ENCODE measurements at regions not wholly inside any gene's neighbourhood (a gene's known extent, or its start where the extent isn't known, plus 50 kb on each side); places are given as distances from the start of the nearest gene placed in this dataset.
"Not testable (repeated sequence)": the region's sequence is repeated elsewhere in the genome, so short reads cannot be mapped to it uniquely, and the experiment has no call there.

DNA sequence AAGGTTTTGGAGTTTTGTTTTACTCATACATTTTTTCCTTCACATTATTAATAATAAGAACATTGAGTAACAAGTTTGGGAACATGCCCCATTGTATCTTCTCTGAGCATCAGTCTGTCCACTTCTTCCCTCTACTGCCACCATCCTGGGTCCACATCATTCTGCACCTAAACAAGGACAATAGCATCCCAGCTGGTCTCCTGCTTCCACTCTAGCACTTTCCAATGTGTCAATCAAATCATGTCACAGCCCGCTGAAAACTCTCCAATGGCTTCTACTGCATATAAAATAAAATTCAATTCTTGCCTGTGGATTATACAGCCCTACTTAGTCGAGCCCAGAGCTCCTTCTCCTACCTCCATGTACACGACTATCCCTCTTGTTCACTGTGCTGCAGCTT is 66.8 kb upstream of the RBPJ start:
- H3K4me3 ChIP-seq (ENCODE audit: low read depth, low read length): no peak overlapping the region
- H3K9me3 ChIP-seq (ENCODE audit: control insufficient read depth, insufficient read depth, low read length): no peaks in the 10 kb centered on the region
- no peaks in the 10 kb centered on the region for H3K27me3 ChIP-seq (ENCODE audit: control insufficient read depth, insufficient read depth, low read length)
- H3K4me1 ChIP-seq (ENCODE audit: control insufficient read depth, insufficient read depth, low read length): no peaks in the 10 kb centered on the region
- H3K36me3 ChIP-seq (ENCODE audit: control insufficient read depth, insufficient read depth, low read length): no peaks in the 10 kb centered on the region
- no peak overlapping the region for H3K9ac ChIP-seq (ENCODE audit: low read depth, low read length)

GRCh38 chr4:26255989-26256388 is 64.8 kb upstream of the RBPJ start:
- Histone ChIP-seq H3K9ac (ENCODE audit: low read depth, low read length) (no peak overlapping the region), H3K36me3 (ENCODE audit: control insufficient read depth, insufficient read depth, low read length) (no peaks in the 10 kb centered on the region), H3K4me3 (ENCODE audit: low read depth, low read length) (no peak overlapping the region), H3K9me3 (ENCODE audit: control insufficient read depth, insufficient read depth, low read length) (no peaks in the 10 kb centered on the region), H3K27me3 (ENCODE audit: control insufficient read depth, insufficient read depth, low read length) (no peaks in the 10 kb centered on the region), H3K4me1 (ENCODE audit: control insufficient read depth, insufficient read depth, low read length) (no peaks in the 10 kb centered on the region)

DNA sequence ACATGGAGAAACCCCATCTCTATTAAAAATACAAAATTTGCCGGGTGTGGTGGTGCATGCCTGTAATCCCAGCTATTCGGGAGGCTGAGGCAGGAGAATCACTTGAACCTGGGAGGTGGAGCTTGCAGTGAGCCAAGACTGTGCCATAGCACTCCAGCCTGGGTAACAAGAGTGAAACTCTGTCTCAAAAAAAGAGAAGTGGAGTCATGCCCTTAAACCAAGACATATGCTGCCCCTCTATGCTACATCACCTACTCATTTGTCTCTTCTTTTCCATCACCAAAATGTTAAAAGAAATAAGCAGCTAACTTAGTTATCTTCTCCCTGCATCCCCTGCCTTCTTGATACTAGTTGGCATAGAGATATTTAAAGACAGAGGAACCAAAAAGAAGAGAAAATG is 63.4 kb upstream of the RBPJ start:
- H3K27me3 ChIP-seq (ENCODE audit: control insufficient read depth, insufficient read depth, low read length); H3K4me3 ChIP-seq (ENCODE audit: low read depth, low read length); H3K9ac ChIP-seq (ENCODE audit: low read depth, low read length); H3K4me1 ChIP-seq (ENCODE audit: control insufficient read depth, insufficient read depth, low read length); H3K36me3 ChIP-seq (ENCODE audit: control insufficient read depth, insufficient read depth, low read length); H3K9me3 ChIP-seq (ENCODE audit: control insufficient read depth, insufficient read depth, low read length): not testable (repeated sequence)

DNA sequence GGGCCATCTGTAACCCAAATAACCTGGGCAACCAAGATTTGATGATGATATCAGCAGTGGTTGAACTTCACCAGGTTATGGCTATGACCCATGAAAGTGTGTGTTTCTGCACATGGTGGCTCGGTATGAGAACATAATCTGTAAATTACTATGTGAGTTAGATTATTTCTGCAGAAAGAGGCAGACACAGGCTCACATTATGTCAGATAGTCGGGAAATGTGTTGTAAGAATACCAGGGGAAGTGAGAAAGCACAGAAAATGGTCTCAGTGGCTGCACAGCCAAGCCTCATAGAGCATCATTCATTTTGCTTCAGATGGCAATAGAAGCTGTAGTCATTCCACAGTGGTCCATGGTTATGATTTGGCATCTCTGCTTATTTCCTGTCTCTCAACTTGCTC is 63.0 kb upstream of the RBPJ start:
- no peaks in the 10 kb centered on the region for H3K9me3 ChIP-seq (ENCODE audit: control insufficient read depth, insufficient read depth, low read length)
- H3K9ac ChIP-seq (ENCODE audit: low read depth, low read length): no peak overlapping the region
- no peaks in the 10 kb centered on the region for H3K36me3 ChIP-seq (ENCODE audit: control insufficient read depth, insufficient read depth, low read length)
- H3K4me1 ChIP-seq (ENCODE audit: control insufficient read depth, insufficient read depth, low read length): no peaks in the 10 kb centered on the region
- H3K27me3 ChIP-seq (ENCODE audit: control insufficient read depth, insufficient read depth, low read length): no peaks in the 10 kb centered on the region
- H3K4me3 ChIP-seq (ENCODE audit: low read depth, low read length): no peak overlapping the region

DNA sequence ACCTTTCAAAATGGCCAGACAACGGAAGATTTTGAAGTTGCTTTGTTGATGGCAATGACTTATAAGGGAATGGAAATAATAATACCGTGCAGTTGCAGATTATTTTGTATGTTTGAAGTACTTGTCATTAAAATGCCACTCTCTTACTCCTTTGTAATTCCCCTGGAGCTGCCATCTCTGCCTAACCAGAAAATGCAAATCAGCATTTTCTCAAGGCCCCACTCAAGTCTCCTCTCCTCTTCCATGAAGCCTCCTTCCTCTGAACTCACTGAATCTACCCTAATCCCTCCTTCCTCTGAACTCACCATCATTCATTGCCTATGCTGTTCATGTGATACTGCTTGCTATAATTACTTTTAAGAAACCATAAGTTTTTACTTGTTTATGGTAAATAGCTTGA is 60.2 kb upstream of the RBPJ start:
- Histone ChIP-seq H3K9me3 (ENCODE audit: control insufficient read depth, insufficient read depth, low read length) (no peaks in the 10 kb centered on the region), H3K36me3 (ENCODE audit: control insufficient read depth, insufficient read depth, low read length) (no peaks in the 10 kb centered on the region), H3K9ac (ENCODE audit: low read depth, low read length) (no peak overlapping the region), H3K4me3 (ENCODE audit: low read depth, low read length) (no peak overlapping the region), H3K4me1 (ENCODE audit: control insufficient read depth, insufficient read depth, low read length) (no peaks in the 10 kb centered on the region), H3K27me3 (ENCODE audit: control insufficient read depth, insufficient read depth, low read length) (no peaks in the 10 kb centered on the region)

DNA sequence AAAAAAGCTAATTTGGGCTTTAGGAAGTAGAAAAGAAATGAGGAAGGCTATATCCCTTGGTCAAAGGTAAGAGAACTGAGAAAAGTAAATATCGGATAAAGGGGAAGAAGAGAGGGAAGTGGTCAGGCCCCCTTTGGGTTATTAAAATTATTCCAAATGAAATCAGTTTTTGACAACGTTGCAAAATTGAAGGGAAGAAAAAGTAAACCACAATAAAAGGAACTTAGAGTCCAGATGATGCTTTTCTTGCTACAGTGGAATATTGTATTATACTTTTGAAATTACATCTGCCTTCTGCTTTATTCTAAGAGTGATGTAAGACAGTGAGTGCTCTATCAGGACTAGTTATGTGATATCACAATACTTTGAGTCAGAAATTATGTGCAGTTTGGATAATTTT is 59.4 kb upstream of the RBPJ start:
- Histone ChIP-seq H3K4me3 (ENCODE audit: low read depth, low read length) (no peak overlapping the region), H3K9ac (ENCODE audit: low read depth, low read length) (no peak overlapping the region), H3K27me3 (ENCODE audit: control insufficient read depth, insufficient read depth, low read length) (no peaks in the 10 kb centered on the region), H3K9me3 (ENCODE audit: control insufficient read depth, insufficient read depth, low read length) (no peaks in the 10 kb centered on the region), H3K4me1 (ENCODE audit: control insufficient read depth, insufficient read depth, low read length) (no peaks in the 10 kb centered on the region), H3K36me3 (ENCODE audit: control insufficient read depth, insufficient read depth, low read length) (no peaks in the 10 kb centered on the region)

- Histone ChIP-seq H3K36me3 (ENCODE audit: control insufficient read depth, insufficient read depth, low read length) (no peaks in the 10 kb centered on the region), H3K9ac (ENCODE audit: low read depth, low read length) (no peak overlapping the region), H3K27me3 (ENCODE audit: control insufficient read depth, insufficient read depth, low read length) (no peaks in the 10 kb centered on the region), H3K4me1 (ENCODE audit: control insufficient read depth, insufficient read depth, low read length) (peaks cover 3% of the 10 kb centered on the region), H3K9me3 (ENCODE audit: control insufficient read depth, insufficient read depth, low read length) (no peaks in the 10 kb centered on the region), H3K4me3 (ENCODE audit: low read depth, low read length) (no peak overlapping the region)
Measured at GRCh38 chr4:26263165-26263564, 57.6 kb upstream of the RBPJ start.

- Histone ChIP-seq H3K4me1 (ENCODE audit: control insufficient read depth, insufficient read depth, low read length) (peaks cover 4% of the 10 kb centered on the region), H3K9ac (ENCODE audit: low read depth, low read length) (no peak overlapping the region), H3K27me3 (ENCODE audit: control insufficient read depth, insufficient read depth, low read length) (no peaks in the 10 kb centered on the region), H3K9me3 (ENCODE audit: control insufficient read depth, insufficient read depth, low read length) (no peaks in the 10 kb centered on the region), H3K36me3 (ENCODE audit: control insufficient read depth, insufficient read depth, low read length) (no peaks in the 10 kb centered on the region), H3K4me3 (ENCODE audit: low read depth, low read length) (no peak overlapping the region)
Measured at GRCh38 chr4:26264109-26264508, 56.7 kb upstream of the RBPJ start.

DNA sequence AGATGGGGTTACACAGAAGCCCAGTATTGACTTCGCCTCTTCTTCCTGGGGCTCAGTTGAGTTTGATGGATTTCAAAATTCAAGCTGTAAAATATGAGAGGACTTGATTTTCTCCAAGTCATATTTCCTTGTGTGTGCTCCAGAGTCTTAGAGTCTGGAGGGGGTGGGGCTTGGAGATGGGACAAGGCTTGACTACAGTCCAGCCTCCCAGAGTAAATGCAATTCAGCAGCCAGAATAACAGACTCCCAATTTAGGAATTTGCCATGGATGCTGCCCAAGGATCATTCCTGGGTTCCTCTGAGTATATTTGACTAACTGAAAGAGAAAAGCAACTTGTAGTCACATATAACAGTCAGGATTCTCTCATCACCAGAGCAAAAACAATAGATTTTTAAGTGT is 53.7 kb upstream of the RBPJ start:
- no peak overlapping the region for H3K9ac ChIP-seq (ENCODE audit: low read depth, low read length)
- H3K27me3 ChIP-seq (ENCODE audit: control insufficient read depth, insufficient read depth, low read length): no peaks in the 10 kb centered on the region
- H3K36me3 ChIP-seq (ENCODE audit: control insufficient read depth, insufficient read depth, low read length): no peaks in the 10 kb centered on the region
- peaks cover 4% of the 10 kb centered on the region for H3K4me1 ChIP-seq (ENCODE audit: control insufficient read depth, insufficient read depth, low read length)
- no peak overlapping the region for H3K4me3 ChIP-seq (ENCODE audit: low read depth, low read length)
- no peaks in the 10 kb centered on the region for H3K9me3 ChIP-seq (ENCODE audit: control insufficient read depth, insufficient read depth, low read length)

DNA sequence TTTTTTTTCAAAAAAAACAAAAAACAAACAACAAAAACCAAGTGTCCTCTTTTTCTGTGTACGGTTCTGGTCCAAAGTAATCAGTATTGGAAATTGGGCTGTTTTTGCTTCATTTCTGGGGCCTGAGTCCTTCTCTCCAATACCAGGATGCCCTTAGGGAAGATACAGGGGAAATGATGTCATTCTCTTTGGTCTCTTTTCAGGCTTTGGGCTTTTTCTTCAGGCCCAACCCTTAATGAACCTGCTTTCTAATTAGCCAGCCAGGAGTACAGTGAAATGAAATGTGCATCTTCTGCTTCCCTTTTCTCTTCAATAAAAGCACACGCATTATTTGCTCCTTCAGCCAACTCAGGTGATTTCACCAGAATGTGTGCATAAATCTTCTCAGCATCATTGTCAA is 52.6 kb upstream of the RBPJ start:
- Histone ChIP-seq H3K36me3 (ENCODE audit: control insufficient read depth, insufficient read depth, low read length) (no peaks in the 10 kb centered on the region), H3K9ac (ENCODE audit: low read depth, low read length) (no peak overlapping the region), H3K27me3 (ENCODE audit: control insufficient read depth, insufficient read depth, low read length) (no peaks in the 10 kb centered on the region), H3K4me3 (ENCODE audit: low read depth, low read length) (no peak overlapping the region), H3K4me1 (ENCODE audit: control insufficient read depth, insufficient read depth, low read length) (peaks cover 6% of the 10 kb centered on the region), H3K9me3 (ENCODE audit: control insufficient read depth, insufficient read depth, low read length) (no peaks in the 10 kb centered on the region)

GRCh38 chr4:26269038-26269437 is 51.8 kb upstream of the RBPJ start:
- Histone ChIP-seq H3K9me3 (ENCODE audit: control insufficient read depth, insufficient read depth, low read length) (no peaks in the 10 kb centered on the region), H3K4me3 (ENCODE audit: low read depth, low read length) (no peak overlapping the region), H3K4me1 (ENCODE audit: control insufficient read depth, insufficient read depth, low read length) (peaks cover 9% of the 10 kb centered on the region), H3K27me3 (ENCODE audit: control insufficient read depth, insufficient read depth, low read length) (no peaks in the 10 kb centered on the region), H3K9ac (ENCODE audit: low read depth, low read length) (no peak overlapping the region), H3K36me3 (ENCODE audit: control insufficient read depth, insufficient read depth, low read length) (no peaks in the 10 kb centered on the region)
